ENCODE measurements at regions not wholly inside any gene's neighbourhood (a gene's known extent, or its start where the extent isn't known, plus 50 kb on each side); places are given as distances from the start of the nearest gene placed in this dataset.

- ChIA-PET CTCF (ENCODE audit: partially characterized antibody) (interaction anchor here (1.0 to 1.5 kb wide), 3 partner anchors 9 to 40 kb away, joined by 3 to 9 read pairs (median 4); no protein-coding TSS in a partner anchor), POLR2A (ENCODE audit: partially characterized antibody) (no interaction called here)
- Histone ChIP-seq H2AK5ac (ENCODE audit: low read depth, low read length) (no peak overlapping the region), H3K36me3 (ENCODE audit: control insufficient read depth in 2 of 4, insufficient read depth in 4 of 4, low read length in 3 of 4) (no peaks in the 10 kb centered on the region), H2BK5ac (ENCODE audit: low read depth, low read length) (no peak overlapping the region), H3K79me2 (ENCODE audit: control insufficient read depth in 1 of 2, insufficient read depth in 2 of 2, low read length in 2 of 2) (no peaks in the 10 kb centered on the region), H3K27ac (ENCODE audit: low read depth, low read length) (no peak overlapping the region), H3K4me2 (ENCODE audit: insufficient read depth in 1 of 2, low read depth in 2 of 2, low read length in 2 of 2) (no peak overlapping the region), H3K4ac (replicated peaks; ENCODE audit: insufficient read length, low read depth, low read length) (no peak overlapping the region), H3K18ac (ENCODE audit: extremely low read depth, low read length) (no peak overlapping the region), H3K9me3 (ENCODE audit: insufficient read depth in 2 of 2, low read depth in 1 of 2, low read length in 1 of 2) (no peaks in the 10 kb centered on the region), H3K23me2 (ENCODE audit: low read depth, low read length) (no peaks in the 10 kb centered on the region; the same call in 1 of the 2 replicates), H3K79me1 (ENCODE audit: low read depth, low read length) (no peaks in the 10 kb centered on the region), H4K5ac (ENCODE audit: insufficient read length, low read depth, low read length) (no peak overlapping the region), H4K20me1 (replicated peaks in 1 of 2; ENCODE audit: control insufficient read depth in 1 of 2, insufficient read depth in 2 of 2, low read length in 2 of 2) (no peaks in the 10 kb centered on the region), H3K4me3 (ENCODE audit: extremely low read depth in 1 of 4, insufficient read depth in 2 of 4, low read depth in 3 of 4, low read length in 4 of 4) (no peak overlapping the region), H4K8ac (ENCODE audit: extremely low read depth, insufficient read depth, low read length) (no peak overlapping the region), H3K27me3 (replicated peaks in 1 of 4; ENCODE audit: control insufficient read depth in 3 of 4, extremely low read depth in 1 of 4, insufficient read depth in 3 of 4, low read length in 3 of 4) (no peaks in the 10 kb centered on the region), H2BK15ac (ENCODE audit: low read length) (no peak overlapping the region), H3K56ac (replicated peaks; ENCODE audit: insufficient read length, low read depth, low read length) (no peak overlapping the region), H2AFZ (ENCODE audit: low read length) (no peak overlapping the region), H3K14ac (ENCODE audit: insufficient read length) (no peak overlapping the region), H4K91ac (replicated peaks; ENCODE audit: insufficient read length, low read length) (no peak overlapping the region), H3K4me1 (replicated peaks in 1 of 4; ENCODE audit: control insufficient read depth in 3 of 4, insufficient read depth in 4 of 4, low read length in 3 of 4) (no peaks in the 10 kb centered on the region), H2BK12ac (ENCODE audit: low read depth, low read length) (no peak overlapping the region), H3K23ac (ENCODE audit: insufficient read length) (no peak overlapping the region), H2BK20ac (ENCODE audit: low read length) (no peak overlapping the region), H2BK120ac (replicated peaks; ENCODE audit: low read depth, low read length) (no peak overlapping the region), H3K9ac (replicated peaks in 1 of 4; ENCODE audit: extremely low read depth in 1 of 4, low read depth in 3 of 4, low read length in 3 of 4) (no peak overlapping the region)
- FAIRE-seq (no peak), DNase-seq (ENCODE audit: low read depth in 1 of 2, low spot score in 2 of 2) (no peak)
- no peak for TF ChIP-seq GTF2F1 (IDR thresholded peaks at IDR 0.05; ENCODE audit: borderline replicate concordance, low read depth, low read length)
- TF ChIP-seq GABPA (IDR thresholded peaks at IDR 0.05; ENCODE audit: borderline replicate concordance, insufficient read depth, low read length): no peak
- no peak for TF ChIP-seq ASH2L (IDR thresholded peaks at IDR 0.05; ENCODE audit: low read length)
- no peak for TF ChIP-seq RAD21 (IDR thresholded peaks at IDR 0.05 in 1 of 2, conservative IDR thresholded peaks at IDR 0.05 in 1 of 2; ENCODE audit: low read depth in 2 of 2, low read length in 2 of 2)
- no peak for TF ChIP-seq SP1 (IDR thresholded peaks at IDR 0.05; ENCODE audit: low read depth, low read length)
- TF ChIP-seq CREB1 (IDR thresholded peaks at IDR 0.05): no peak
- no peak for TF ChIP-seq SUZ12 (IDR thresholded peaks at IDR 0.05; ENCODE audit: low read length)
- no peak for TF ChIP-seq KDM1A (IDR thresholded peaks at IDR 0.05; ENCODE audit: borderline replicate concordance, low read length)
- no peak for TF ChIP-seq CEBPB (IDR thresholded peaks at IDR 0.05; ENCODE audit: low read depth, low read length)
- no peak for TF ChIP-seq POU5F1 (IDR thresholded peaks at IDR 0.05; ENCODE audit: low read depth, low read length)
- no peak for TF ChIP-seq MAX (IDR thresholded peaks at IDR 0.05)
- TF ChIP-seq SIX5 (IDR thresholded peaks at IDR 0.05; ENCODE audit: low read depth, low read length): no peak
- TF ChIP-seq BRCA1 (IDR thresholded peaks at IDR 0.05; ENCODE audit: low read depth, low read length): no peak
- TF ChIP-seq TEAD4 (IDR thresholded peaks at IDR 0.05; ENCODE audit: low read depth, low read length): no peak
- TF ChIP-seq SAP30 (IDR thresholded peaks at IDR 0.05; ENCODE audit: insufficient read depth, insufficient replicate concordance, low read length): no peak
- TF ChIP-seq CBX8 (IDR thresholded peaks at IDR 0.05; ENCODE audit: borderline replicate concordance, low read depth, low read length): no peak
- WGBS, 2 experiments (ENCODE audit: extremely low coverage in 1 of 2, insufficient coverage in 1 of 2, insufficient read length in 1 of 2, insufficient replicate concordance in 2 of 2, low coverage in 1 of 2, low lambda C conversion rate in 2 of 2, missing lambda C conversion rate in 1 of 2): 37% methylated on average over 2 of the region's 2 CpGs; no CpG with 5 or more reads in 1 of the 2 experiments
Measured at GRCh38 chr9:117526674-117527073, 111.8 kb upstream of the ASTN2 start.
